ENCODE measurements at regions not wholly inside any gene's neighbourhood (a gene's known extent, or its start where the extent isn't known, plus 50 kb on each side); places are given as distances from the start of the nearest gene placed in this dataset.
"Not testable (repeated sequence)": the region's sequence is repeated elsewhere in the genome, so short reads cannot be mapped to it uniquely, and the experiment has no call there.

- peak; percentile 62 for DNase-seq (ENCODE audit: low spot score)
Observed at GRCh38 chr20:30811885-30812671, 445.4 kb upstream of the DEFB115 start.

GRCh38 chr20:30812739-30813411 is 444.6 kb upstream of the DEFB115 start:
- DNase-seq (ENCODE audit: low spot score) = no peak

DNA sequence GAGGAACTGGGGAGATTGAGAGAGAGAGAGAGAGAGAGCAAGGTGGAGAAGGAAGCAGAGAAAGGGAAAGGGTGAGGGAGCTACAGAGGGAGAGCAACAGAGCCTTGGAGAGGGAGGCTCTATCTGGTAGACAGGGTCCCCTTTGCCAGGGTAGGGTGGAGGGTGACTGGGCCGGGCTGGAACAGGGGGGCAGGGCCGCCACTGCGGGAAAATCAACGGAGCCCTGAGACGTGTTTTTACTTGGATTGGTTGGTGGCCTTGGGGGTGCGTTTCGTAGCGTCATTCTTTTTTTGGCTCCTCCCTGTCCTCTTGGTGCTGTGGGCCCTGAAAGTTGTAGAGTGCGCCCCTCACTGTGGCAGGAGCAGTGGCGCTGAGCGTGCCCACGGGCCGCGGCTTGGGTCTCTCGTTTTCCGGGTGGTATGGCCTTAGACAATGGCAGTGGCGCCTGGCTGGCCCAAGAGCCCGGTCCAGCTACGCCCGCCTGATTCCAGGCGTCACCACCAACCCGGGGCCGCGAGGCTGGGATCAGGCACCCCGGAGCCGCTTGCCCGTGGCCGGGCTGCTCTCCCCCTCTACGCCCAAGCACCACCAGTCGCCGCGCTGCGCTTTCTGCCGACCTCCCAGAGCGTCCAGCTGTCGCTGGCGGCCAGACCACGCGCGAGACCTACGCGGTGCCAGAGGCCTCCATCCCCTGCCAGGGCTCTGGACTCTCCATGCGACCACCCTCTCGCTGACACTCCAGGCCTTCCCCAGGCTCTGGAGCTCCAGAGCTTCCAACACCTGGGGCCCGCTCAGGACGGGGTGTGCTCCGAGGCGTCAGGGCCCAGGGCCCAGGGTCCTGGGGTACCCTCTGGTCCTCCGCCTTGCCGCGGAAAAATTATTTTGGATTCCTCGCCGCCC is 443.8 kb upstream of the DEFB115 start:
- DNase-seq (ENCODE audit: low spot score) = not testable (repeated sequence)

GRCh38 chr20:30814312-30814639 is 443.2 kb upstream of the DEFB115 start:
- not testable (repeated sequence) for DNase-seq (ENCODE audit: low spot score)

DNA sequence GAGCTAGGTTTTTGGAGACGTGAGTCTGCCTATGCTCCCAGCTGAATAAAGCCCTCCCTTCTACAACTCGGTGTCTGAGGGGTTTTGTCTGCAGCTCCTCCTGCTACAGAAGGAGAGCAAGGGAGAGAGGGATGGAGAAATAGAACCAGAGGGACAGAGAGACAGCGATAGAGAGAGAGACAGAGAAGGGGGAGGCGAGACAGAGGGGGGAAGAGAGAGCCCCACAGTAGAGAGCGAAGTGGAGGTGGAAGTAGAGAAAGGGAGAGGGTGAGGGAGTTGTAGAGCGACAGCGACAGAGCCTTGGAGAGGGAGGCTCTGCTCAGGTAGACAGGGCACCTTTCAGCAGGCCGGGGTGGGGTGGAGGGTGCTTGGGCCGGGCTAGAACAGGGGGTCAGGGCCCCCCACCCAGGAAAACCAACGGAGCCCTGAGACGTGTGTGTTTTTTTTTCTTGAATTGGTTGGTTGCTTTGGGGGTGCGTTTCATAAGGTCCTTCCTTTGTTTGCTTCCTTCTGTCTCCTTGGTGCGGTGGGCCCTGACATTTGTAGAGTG is 442.4 kb upstream of the DEFB115 start:
- not testable (repeated sequence) for DNase-seq (ENCODE audit: low spot score)

GRCh38 chr20:30815577-30816181 is 441.8 kb upstream of the DEFB115 start:
- DNase-seq (ENCODE audit: low spot score) = no peak

- DNase-seq (ENCODE audit: low spot score) = no peak
Observed at GRCh38 chr20:30816182-30816645, 441.2 kb upstream of the DEFB115 start.

DNA sequence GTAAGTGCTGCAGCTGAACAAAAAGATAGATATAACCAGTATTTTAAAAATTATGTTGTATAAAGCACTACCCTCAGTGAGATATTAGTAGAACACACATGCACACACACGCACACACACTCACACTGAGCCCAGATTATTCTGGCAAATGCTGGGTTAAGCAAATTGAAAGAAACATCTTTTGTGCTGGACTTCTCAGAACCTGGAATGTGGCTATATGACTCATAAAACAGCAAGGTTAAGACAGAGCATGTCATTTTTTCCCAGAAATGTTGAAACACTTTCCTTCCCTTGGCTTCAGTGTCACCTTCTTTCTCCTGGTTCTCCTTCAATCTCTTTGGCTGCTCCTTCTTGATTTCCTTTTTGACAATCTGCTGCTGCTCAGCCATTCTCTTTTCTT is 435.8 kb upstream of the DEFB115 start:
- DNase-seq (ENCODE audit: low spot score) = not testable (repeated sequence)

DNA sequence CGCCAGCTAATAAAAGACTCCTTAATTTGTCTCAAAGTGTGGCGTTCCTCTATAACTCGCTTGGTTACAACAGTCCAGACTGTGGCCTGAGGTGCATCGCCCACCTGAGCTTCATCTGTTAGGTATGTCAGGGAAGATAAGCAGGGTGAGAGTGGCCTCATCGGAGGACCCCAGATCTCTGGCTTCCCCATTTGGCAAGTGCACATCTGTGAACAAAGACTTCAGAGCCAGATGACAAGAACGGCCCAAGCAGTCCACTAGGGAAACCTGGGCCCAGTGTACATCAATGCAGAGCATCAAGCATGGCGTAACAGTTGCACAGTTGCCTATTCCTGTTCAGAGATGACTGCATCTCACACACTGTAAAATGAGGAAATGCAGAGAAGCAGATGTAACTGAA is 432.8 kb upstream of the DEFB115 start:
- DNase-seq (ENCODE audit: low spot score) = not testable (repeated sequence)

GRCh38 chr20:30845923-30846322 is 411.5 kb upstream of the DEFB115 start:
- not testable (repeated sequence) for DNase-seq (ENCODE audit: low spot score)

- not testable (repeated sequence) for DNase-seq (ENCODE audit: low spot score)
Observed at GRCh38 chr20:30868271-30868670, 389.2 kb upstream of the DEFB115 start.

GRCh38 chr20:30871127-30871526 is 386.3 kb upstream of the DEFB115 start:
- not testable (repeated sequence) for DNase-seq (ENCODE audit: low spot score)

GRCh38 chr20:30872252-30872651 is 385.2 kb upstream of the DEFB115 start:
- DNase-seq (ENCODE audit: low spot score) = not testable (repeated sequence)

- not testable (repeated sequence) for DNase-seq (ENCODE audit: low spot score)
Observed at GRCh38 chr20:30875868-30876267, 381.6 kb upstream of the DEFB115 start.

- DNase-seq (ENCODE audit: low spot score) = not testable (repeated sequence)
Observed at GRCh38 chr20:30891400-30891799, 366.1 kb upstream of the DEFB115 start.

DNA sequence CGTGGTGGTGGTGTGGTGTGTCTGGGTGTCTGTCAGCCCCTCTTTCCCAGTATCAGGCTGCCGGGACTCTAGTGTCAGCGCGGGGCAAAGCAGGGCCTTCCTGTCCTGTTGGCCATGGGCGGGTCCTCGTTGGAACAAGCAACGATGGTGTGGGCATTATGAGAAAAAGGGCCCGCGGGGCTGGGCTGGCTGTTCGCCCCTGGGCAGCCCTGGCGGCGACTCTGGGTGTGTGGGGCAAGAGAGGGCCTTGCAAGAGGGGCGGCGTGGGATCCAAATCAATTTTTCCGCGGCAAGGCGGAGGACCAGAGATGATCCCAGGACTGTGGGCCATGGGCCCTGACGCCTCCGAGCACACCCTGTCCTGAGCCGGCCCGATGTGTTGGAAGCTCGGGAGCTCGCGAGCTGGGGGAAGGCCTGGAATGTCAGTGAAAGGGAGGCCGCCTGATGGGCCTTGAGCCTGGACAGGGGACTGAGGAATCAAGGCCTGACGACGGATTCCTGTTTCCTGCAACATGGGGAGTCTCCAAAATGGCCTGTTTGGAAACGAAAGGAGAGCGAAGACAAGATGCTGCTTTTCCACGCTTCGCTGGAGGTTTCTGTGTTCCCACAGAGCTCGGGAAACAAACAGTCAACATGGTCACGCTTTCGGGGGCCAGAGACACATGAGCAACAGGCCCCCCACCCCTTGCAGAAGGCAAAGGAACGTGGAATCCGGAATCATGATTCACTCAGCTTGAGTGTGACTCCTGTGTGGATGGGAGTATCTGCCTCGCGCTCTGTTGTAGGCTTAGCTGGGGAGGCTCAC is 364.7 kb upstream of the DEFB115 start:
- DNase-seq (ENCODE audit: low spot score) = no peak

GRCh38 chr20:30893346-30894314 is 363.8 kb upstream of the DEFB115 start:
- not testable (repeated sequence) for DNase-seq (ENCODE audit: low spot score)

GRCh38 chr20:30894707-30895353 is 362.6 kb upstream of the DEFB115 start:
- not testable (repeated sequence) for DNase-seq (ENCODE audit: low spot score)

DNA sequence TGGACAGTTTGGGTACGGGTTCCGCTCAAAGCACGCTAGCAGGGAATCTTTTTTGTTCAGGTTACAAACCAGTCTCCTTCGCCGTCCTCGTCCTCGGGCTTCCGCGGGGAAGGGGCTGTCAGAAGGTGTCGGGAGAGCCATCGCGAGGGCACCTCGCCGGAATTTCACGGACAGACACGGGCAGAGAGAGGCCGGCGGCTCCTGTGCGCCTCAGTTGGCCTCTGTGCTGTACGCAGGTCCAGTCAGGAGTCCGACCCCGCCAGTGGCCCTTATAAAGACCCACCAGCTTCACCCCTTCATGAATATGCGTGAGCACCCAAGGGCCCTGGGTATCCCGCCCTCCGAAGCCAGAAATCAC is 362.1 kb upstream of the DEFB115 start:
- not testable (repeated sequence) for DNase-seq (ENCODE audit: low spot score)

All from COLO829 (cell line).